IPS DF 4.7 (cell line): ENCODE measurements at regions not wholly inside any gene's neighbourhood (a gene's known extent, or its start where the extent isn't known, plus 50 kb on each side); places are given as distances from the start of the nearest gene placed in this dataset.
"Not testable (repeated sequence)": the region's sequence is repeated elsewhere in the genome, so short reads cannot be mapped to it uniquely, and the experiment has no call there.

Experiments
- DNase-seq: peaks from one replicate; pipeline ENCODE4 v3.0.0-alpha.2; 2013; ENCODE audit warnings: low spot score; ENCODE audit errors: extremely low read depth

DNA sequence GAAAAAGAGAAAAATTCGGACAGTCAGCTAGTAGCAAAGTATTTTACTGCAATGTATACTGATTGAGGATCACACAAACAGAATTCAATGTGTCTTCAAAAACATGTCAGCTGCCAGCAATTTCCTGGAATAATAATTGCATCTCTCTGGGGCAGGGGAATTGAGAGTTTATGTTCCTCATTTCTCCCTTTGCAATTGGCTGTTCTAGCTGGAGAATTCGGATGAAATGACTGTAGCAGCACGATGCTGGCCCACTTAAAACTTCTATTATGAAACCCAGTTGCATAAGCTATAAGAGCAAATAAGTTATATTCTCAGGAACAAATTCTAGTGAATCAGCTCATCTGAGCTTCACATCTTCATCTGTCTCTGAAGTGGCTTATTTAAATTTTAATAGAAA is 99.9 kb upstream of the CPEB2 start:
- DNase-seq: no peak

GRCh38 chr4:14903321-14903720 is 99.0 kb upstream of the CPEB2 start:
- no peak for DNase-seq

DNA sequence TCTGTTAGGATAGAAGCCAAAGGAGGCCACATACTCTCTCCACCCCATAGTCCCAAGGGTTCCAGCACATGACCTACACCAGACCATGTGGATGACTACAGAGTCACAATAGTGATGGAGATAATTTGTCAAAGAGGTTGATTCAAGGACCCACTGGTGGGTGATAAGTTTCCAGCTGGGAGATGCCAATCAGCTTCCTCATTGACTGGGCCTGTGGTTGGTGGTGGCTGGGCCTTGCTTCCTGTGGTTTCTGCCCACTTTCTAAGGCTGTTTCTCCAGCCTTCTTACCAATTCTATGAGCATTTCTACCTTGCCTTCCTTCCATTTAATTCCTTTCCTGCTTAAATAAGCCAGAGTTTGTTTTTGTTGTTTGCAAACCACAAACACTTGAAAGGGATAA is 95.5 kb upstream of the CPEB2 start:
- DNase-seq: no peak

- DNase-seq: no peak
These were observed 93.6 kb upstream of the CPEB2 start for GRCh38 chr4:14908635-14909034.

DNA sequence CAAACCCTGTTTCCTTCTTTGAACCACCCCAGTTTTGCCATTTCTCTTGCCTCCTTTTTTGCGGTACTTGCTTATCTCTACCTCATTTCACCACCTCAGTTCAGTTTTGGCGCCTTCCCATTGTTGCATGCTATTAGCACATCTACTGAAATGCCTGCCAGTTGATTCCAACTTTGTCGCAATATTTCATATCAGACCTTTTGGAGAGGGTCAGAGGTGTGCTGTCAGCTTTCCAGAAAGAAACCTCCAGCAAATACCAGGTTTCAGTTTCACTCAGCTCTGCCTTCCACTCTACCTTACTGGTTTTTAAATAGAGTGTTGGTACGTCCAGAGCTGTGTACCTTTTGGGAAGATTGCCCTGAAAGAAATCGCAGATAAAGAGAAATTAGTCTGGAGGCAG is 91.9 kb upstream of the CPEB2 start:
- no peak for DNase-seq

DNA sequence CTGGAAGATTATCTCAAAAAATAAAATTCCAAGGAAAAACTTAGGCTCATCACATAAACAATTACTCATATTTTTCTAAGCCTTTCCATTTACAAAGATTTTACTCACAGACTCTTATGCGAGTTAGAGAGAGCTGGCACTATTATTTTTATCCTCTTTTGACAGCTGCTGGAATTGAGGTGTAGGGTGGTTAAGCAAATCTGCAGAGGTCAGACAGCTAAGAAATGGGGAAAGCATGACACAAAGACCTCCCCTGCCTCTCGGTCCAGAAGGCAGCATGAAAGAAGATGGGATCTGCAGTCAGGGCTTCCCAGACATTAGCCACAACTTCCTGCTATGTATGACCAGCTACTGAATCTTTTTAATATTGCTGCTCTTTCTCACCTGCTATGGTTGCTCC is 89.9 kb upstream of the CPEB2 start:
- DNase-seq: no peak

GRCh38 chr4:14915018-14915417 is 87.3 kb upstream of the CPEB2 start:
- DNase-seq: no peak

DNA sequence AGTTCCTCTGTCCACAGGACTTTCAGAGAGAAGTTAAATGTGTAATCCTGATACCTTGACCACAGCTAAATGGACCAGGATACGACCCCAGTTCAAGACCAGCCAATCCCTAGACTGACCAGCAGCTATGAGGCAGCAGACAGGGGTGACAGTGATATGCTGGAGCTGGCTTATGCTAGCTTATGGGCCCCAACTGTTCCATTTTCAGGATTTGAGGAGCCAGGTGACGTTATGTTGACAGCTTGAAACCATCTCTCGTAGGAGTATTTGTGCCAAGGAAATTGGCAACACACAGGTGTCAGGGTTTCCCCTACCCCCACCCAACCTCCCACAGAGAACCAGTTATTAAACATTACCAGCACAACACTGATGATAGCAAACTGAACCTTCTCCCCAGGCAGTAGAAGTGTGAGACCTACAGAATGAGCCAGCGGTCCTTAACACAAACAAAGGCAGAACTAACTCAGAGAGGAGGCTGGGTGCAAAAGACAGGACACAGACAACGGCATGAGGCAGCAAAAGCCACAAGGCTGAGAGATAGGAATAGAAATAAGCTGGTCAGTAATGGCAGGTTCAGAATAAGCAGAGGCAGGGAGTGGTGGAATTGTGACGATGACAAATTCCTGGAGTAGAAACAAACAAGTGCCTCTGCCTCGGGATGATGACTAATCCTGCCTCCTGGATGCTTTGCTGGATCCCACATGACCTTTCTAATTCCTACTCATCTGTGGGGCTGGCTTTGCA is 85.6 kb upstream of the CPEB2 start:
- DNase-seq: no peak

- DNase-seq: no peak
These were observed 85.0 kb upstream of the CPEB2 start for GRCh38 chr4:14917298-14917633.

- DNase-seq: no peak
These were observed 83.9 kb upstream of the CPEB2 start for GRCh38 chr4:14918336-14918735.

DNA sequence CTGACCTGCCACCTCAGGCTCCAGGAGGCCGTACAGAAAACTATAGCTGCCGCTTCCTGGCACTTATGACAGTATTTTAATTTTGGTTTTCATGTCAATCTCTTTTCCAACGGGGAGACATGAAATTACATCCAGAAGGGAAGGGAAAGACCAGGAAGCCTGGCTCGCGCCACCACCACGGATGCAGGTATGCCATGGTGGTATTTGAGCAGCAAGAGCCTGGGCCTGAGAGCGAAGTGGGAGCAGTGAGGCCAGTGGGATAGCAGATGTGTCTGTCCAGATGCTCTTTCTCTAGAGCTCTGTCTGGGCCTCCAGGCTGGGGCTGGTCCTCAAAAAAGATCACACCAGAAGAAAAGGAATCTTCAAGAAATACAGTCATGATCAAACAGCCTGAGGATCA is 82.5 kb upstream of the CPEB2 start:
- no peak for DNase-seq

DNA sequence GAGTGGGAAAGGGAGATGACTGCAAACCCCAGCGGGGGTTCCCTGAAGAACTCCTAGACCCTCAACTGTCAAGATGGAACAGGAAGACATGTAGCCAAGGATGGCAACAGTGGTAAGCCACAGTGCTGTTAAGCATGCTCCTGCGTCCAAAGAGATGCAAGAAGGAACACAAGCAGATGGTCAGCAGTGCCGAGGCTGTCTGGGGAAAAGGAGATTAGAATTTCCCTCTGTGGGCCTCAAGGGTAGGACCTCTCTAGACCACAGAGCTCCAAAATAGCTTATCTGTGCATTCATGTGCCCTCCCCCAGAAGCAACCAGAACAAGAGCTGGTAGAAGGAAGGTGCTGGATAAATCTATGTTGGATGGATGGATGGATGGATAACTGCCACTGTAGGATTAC is 82.0 kb upstream of the CPEB2 start:
- DNase-seq: no peak

DNA sequence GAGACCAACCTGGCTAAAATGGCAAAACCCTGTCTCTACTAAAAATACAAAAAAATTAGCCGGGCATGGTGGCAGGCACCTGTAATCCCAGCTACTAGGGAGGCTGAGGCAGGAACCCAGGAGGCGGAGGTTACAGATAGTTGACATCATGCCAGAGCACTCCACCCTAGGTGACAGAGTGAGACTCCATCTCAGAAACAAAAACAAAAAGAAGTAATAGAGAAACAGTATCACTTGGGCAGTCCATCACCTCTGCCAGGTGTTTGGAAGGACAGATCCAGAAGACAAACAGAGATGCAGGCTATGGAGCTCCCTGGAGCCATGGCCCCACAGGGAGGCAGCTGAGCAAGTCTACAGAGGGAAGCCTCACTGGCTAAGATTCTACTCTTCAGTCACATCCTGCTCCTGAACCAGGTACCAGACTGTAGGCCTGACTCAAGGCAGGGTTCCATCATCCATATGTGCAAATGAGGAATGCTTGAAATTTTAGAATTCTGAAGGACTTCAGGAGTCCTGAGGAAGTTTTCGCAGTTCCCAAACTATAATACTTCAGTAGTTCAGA is 81.4 kb upstream of the CPEB2 start:
- DNase-seq: no peak

GRCh38 chr4:14921781-14922180 is 80.5 kb upstream of the CPEB2 start:
- not testable (repeated sequence) for DNase-seq

DNA sequence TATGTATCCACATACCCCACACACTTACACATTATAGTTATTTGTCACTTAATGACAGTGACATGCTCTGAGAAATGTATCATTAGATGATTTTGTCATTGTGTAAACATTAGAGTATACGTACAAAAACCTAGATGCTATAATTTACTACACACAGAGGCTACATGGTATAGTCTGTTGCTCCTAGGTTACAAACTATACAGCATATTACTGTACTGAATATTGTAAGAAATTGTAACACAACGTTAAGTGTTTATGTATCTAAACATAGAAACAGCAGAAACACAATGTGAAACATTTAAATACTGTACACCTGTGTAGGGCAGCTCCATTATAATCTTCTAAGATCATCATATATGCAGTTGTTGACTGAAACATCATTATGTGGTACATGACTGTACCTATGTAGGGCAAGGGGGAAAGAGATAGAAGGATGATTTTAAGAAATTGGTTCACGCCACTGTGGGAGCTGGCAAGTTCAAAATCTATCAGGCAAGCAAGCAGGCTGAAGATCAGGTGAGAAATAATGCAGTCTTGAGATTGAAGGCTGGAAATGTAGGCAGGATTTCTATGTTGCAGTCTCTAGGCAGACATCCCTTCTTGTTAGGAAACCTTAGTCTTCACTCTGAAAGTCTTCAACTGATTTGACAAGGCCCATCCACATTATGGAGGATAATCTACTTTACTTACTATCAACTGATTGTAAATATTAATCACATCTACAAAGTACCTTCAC is 78.0 kb upstream of the CPEB2 start:
- DNase-seq: no peak

- DNase-seq: no peak
These were observed 77.4 kb upstream of the CPEB2 start for GRCh38 chr4:14924812-14925344.

- DNase-seq: no peak
These were observed 76.8 kb upstream of the CPEB2 start for GRCh38 chr4:14925471-14925870.

DNA sequence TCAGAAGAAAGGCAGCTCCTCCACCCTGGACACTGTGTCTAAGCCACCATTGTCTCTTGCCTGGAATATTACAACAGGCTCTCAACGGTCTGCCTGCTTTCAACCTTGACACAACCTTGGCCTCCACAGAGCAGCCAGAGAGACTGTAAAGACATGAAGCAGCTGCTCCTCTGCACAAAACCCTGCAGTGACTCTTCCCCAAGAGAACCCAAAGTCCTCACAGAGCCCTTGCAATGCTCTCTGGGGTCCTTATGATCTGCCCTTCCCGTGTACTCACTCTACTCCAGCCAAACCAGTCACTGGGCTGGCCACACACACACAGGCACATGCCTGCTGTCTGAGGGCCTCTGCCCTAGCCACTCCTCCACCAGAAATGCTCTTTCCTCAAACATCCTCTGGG is 75.9 kb upstream of the CPEB2 start:
- DNase-seq: no peak

- no peak for DNase-seq
These were observed 74.2 kb upstream of the CPEB2 start for GRCh38 chr4:14928035-14928434.

GRCh38 chr4:14929669-14930068 is 72.6 kb upstream of the CPEB2 start:
- DNase-seq: no peak

DNA sequence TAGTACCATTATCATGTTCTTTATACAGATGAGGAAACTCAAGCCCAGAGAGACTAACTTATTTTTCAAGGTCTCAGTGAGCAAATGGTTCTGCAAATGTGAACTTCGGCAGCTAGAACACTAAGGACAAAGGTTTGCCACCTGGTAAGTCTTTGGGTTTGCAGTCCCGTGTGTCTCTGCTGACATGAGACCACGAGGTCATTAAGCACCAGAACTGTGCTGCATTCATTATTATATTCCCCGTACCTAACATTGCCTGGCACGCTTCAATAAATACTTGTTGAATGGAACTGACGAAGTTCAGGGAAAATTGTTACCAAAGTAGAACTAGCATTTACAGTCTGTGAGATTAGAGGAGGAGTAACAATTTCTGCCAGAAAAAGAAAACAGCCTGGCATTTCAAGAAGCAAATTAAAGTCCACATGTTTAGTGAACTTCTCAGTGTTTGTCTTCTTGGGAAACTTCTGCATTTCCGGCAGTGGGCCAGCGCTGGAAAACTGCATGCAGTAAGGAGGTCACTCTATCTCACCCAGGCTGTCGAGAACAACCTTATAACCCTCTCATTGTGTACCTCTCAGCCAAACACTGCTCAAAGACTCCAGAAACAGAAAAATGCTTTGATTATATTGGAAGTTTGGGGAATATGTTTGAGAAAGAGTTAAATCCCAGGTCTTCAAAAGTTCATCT is 67.4 kb upstream of the CPEB2 start:
- DNase-seq: no peak

DNA sequence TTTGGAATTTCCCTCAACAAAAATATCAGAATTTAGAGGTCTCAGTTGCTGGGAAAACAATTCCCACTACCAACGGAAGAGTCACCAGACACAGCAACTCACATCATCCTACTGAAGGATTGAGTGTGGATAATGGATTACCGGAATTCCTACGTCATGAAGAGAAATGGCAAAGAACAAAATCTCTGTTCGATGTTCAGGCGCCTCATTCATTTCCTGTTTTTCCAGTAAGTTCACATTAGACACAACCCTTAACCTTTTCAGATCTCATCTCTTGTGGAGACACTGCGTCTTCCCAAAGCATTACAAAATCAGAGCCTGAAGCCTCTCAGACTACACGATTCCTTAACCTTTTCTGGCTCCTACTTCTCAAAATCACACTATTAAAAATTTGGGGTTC is 58.5 kb upstream of the CPEB2 start:
- no peak for DNase-seq
